IMR-90 (cell line): ENCODE measurements at regions not wholly inside any gene's neighbourhood (a gene's known extent, or its start where the extent isn't known, plus 50 kb on each side); places are given as distances from the start of the nearest gene placed in this dataset.

ENCODE experiments used
- BHLHE40 ChIP-seq: fragments of 150-350 bp; IDR thresholded peaks from 2 replicates; pipeline ENCODE4 v1.6.1; 2016; ENCODE audit warnings: mild to moderate bottlenecking, low read depth, low read length
- CEBPB ChIP-seq: IDR thresholded peaks from 2 replicates; pipeline ENCODE4 v1.6.1; 2012; ENCODE audit warnings: low read depth, low read length, improper control_type of control experiment
- CHD1 ChIP-seq: IDR thresholded peaks from 2 replicates; pipeline ENCODE4 v1.6.1; 2012; ENCODE audit warnings: low read depth, low read length, improper control_type of control experiment
- CTCF ChIP-seq: conservative IDR thresholded peaks from 2 replicates; pipeline ENCODE4 v1.5.1; 2012; ENCODE audit warnings: mild to moderate bottlenecking, low read depth, low read length, improper control_type of control experiment
- FOS ChIP-seq: fragments of 150-350 bp; IDR thresholded peaks from 2 replicates; pipeline ENCODE4 v1.6.1; 2016; ENCODE audit warnings: low read depth, low read length
- MAFK ChIP-seq: IDR thresholded peaks from 2 replicates; pipeline ENCODE4 v1.6.1; 2012; ENCODE audit warnings: low read depth, low read length, improper control_type of control experiment
- MXI1 ChIP-seq: IDR thresholded peaks from 2 replicates; pipeline ENCODE4 v1.6.1; 2012; ENCODE audit warnings: low read depth, mild to moderate bottlenecking, low read length, moderate library complexity, borderline replicate concordance
- NFE2L2 ChIP-seq: fragments of 150-350 bp; IDR thresholded peaks from 2 replicates; pipeline ENCODE4 v1.6.1; 2016; ENCODE audit warnings: low read depth, mild to moderate bottlenecking, low read length
- POLR2A ChIP-seq: IDR thresholded peaks from 2 replicates; pipeline ENCODE4 v1.6.1; 2012; ENCODE audit warnings: mild to moderate bottlenecking, low read depth, low read length
- RAD21 ChIP-seq: IDR thresholded peaks from 2 replicates; pipeline ENCODE4 v1.6.1; 2012; ENCODE audit warnings: low read length, improper control_type of control experiment
- RCOR1 ChIP-seq: IDR thresholded peaks from 2 replicates; pipeline ENCODE4 v1.6.1; 2012; ENCODE audit warnings: mild to moderate bottlenecking, low read length, improper control_type of control experiment; ENCODE audit not compliant: insufficient replicate concordance
- RFX5 ChIP-seq: IDR thresholded peaks from 2 replicates; pipeline ENCODE4 v1.8.0; 2012; ENCODE audit warnings: low read depth, mild to moderate bottlenecking, low read length, moderate library complexity
- USF2 ChIP-seq: fragments of 150-350 bp; IDR thresholded peaks from 2 replicates; pipeline ENCODE4 v1.6.1; 2017; ENCODE audit warnings: mild to moderate bottlenecking, antibody characterized with exemption, low read length, low read depth

GRCh38 chr7:103240806-103241205 is 56.4 kb upstream of the PMPCB start:
- TF ChIP-seq CTCF = no peak
- TF ChIP-seq USF2 = no peak
- TF ChIP-seq CHD1 = no peak
- TF ChIP-seq RFX5 = no peak
- no peak for TF ChIP-seq POLR2A
- TF ChIP-seq MXI1 = no peak
- TF ChIP-seq MAFK = no peak
- TF ChIP-seq RAD21 = no peak
- TF ChIP-seq NFE2L2 = no peak
- TF ChIP-seq CEBPB = no peak
- no peak for TF ChIP-seq FOS
- TF ChIP-seq BHLHE40 = no peak
- TF ChIP-seq RCOR1 = no peak
